BE2C (cell line): ENCODE measurements at regions not wholly inside any gene's neighbourhood (a gene's known extent, or its start where the extent isn't known, plus 50 kb on each side); places are given as distances from the start of the nearest gene placed in this dataset.

Experiments
- DNase-seq: peaks from one replicate; pipeline ENCODE4 v3.0.0-alpha.2; 2020
- H3K27me3 ChIP-seq: fragments of 250-450 bp; sonication (Bioruptor Pico); 2 replicates; pipeline ENCODE4 v1.5.1; 2020; ENCODE audit warnings: mild to moderate bottlenecking
- H3K36me3 ChIP-seq: fragments of 250-450 bp; sonication (Bioruptor Pico); 2 replicates; pipeline ENCODE4 v1.5.1; 2020; ENCODE audit warnings: mild to moderate bottlenecking
- H3K4me1 ChIP-seq: fragments of 250-450 bp; sonication (Bioruptor Pico); 2 replicates; pipeline ENCODE4 v1.5.1; 2020
- H3K4me3 ChIP-seq: 2 replicates; pipeline ENCODE4 v1.5.1; 2011; ENCODE audit warnings: low read depth, low read length
- H3K9me3 ChIP-seq: fragments of 250-450 bp; sonication (Bioruptor Pico); 2 replicates; pipeline ENCODE4 v1.5.1; 2020
- CTCF ChIP-seq: IDR thresholded peaks from 2 replicates; pipeline ENCODE4 v1.5.1; 2012; ENCODE audit warnings: mild to moderate bottlenecking, low read depth, low read length

- H3K4me3 ChIP-seq, result no peak overlapping the region
- no peaks in the 10 kb centered on the region for H3K4me1 ChIP-seq
- no peaks in the 10 kb centered on the region for H3K27me3 ChIP-seq
- H3K36me3 ChIP-seq, result no peaks in the 10 kb centered on the region
- H3K9me3 ChIP-seq, result no peaks in the 10 kb centered on the region
- TF ChIP-seq CTCF, result no peak
- DNase-seq, result no peak
Measured at GRCh38 chr5:97918620-97919019, 735.6 kb upstream of the RIOK2 start.

- no peak for DNase-seq
- Histone ChIP-seq H3K36me3 (no peaks in the 10 kb centered on the region), H3K9me3 (no peaks in the 10 kb centered on the region), H3K4me3 (no peak overlapping the region), H3K27me3 (no peaks in the 10 kb centered on the region), H3K4me1 (no peaks in the 10 kb centered on the region)
- TF ChIP-seq CTCF, result no peak
Measured at GRCh38 chr5:97919719-97920118, 736.7 kb upstream of the RIOK2 start.

- Histone ChIP-seq H3K4me1 (no peaks in the 10 kb centered on the region), H3K9me3 (no peaks in the 10 kb centered on the region), H3K4me3 (no peak overlapping the region), H3K36me3 (no peaks in the 10 kb centered on the region), H3K27me3 (no peaks in the 10 kb centered on the region)
- DNase-seq, result no peak
- TF ChIP-seq CTCF, result no peak
Measured at GRCh38 chr5:97922776-97923175, 739.7 kb upstream of the RIOK2 start.

GRCh38 chr5:97923496-97923895 is 740.4 kb upstream of the RIOK2 start:
- no peak for DNase-seq
- Histone ChIP-seq H3K9me3 (no peaks in the 10 kb centered on the region), H3K27me3 (no peaks in the 10 kb centered on the region), H3K4me3 (no peak overlapping the region), H3K4me1 (no peaks in the 10 kb centered on the region), H3K36me3 (no peaks in the 10 kb centered on the region)
- TF ChIP-seq CTCF, result no peak

- Histone ChIP-seq H3K27me3 (no peaks in the 10 kb centered on the region), H3K4me3 (no peak overlapping the region), H3K9me3 (no peaks in the 10 kb centered on the region), H3K36me3 (no peaks in the 10 kb centered on the region), H3K4me1 (no peaks in the 10 kb centered on the region)
- DNase-seq, result no peak
- no peak for TF ChIP-seq CTCF
Measured at GRCh38 chr5:97923997-97924396, 741.0 kb upstream of the RIOK2 start.

GRCh38 chr5:97929383-97929782 is 746.3 kb upstream of the RIOK2 start:
- Histone ChIP-seq H3K4me3 (no peak overlapping the region), H3K4me1 (no peaks in the 10 kb centered on the region), H3K36me3 (no peaks in the 10 kb centered on the region), H3K27me3 (no peaks in the 10 kb centered on the region), H3K9me3 (no peaks in the 10 kb centered on the region)
- no peak for TF ChIP-seq CTCF
- no peak for DNase-seq
